ENCODE measurements at regions not wholly inside any gene's neighbourhood (a gene's known extent, or its start where the extent isn't known, plus 50 kb on each side); places are given as distances from the start of the nearest gene placed in this dataset.

GRCh38 chr3:153901991-153902390 lies 219.2 kb upstream of the ARHGEF26 start:
- no peak for DNase-seq (ENCODE audit: low read depth)
- TF ChIP-seq CTCF (IDR thresholded peaks at IDR 0.05; ENCODE audit: insufficient read depth, low read depth, low read length): no peak
- H3K4me3 ChIP-seq (ENCODE audit: low read depth, low read length): no peak overlapping the region

DNA sequence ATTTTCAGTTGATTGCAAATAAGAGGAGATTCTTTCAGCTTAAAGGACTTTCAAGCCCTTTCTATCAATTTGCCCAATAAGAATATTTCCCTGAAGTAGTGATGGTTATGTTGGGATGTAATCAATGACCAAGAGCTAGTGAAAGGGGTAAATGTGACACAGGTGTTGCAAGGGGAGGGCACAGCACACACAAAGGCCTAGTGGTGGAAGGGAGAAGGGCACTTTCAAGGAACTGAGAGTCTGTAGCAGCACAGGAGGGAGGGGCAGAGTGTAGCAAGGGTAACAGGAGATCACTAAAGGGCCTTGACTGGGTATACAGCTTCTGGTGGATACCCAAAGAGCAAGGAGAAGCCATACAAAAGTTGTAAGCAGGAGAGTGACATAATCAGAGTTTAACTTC lies 217.8 kb upstream of the ARHGEF26 start:
- TF ChIP-seq CTCF (IDR thresholded peaks at IDR 0.05; ENCODE audit: insufficient read depth, low read depth, low read length): no peak

DNA sequence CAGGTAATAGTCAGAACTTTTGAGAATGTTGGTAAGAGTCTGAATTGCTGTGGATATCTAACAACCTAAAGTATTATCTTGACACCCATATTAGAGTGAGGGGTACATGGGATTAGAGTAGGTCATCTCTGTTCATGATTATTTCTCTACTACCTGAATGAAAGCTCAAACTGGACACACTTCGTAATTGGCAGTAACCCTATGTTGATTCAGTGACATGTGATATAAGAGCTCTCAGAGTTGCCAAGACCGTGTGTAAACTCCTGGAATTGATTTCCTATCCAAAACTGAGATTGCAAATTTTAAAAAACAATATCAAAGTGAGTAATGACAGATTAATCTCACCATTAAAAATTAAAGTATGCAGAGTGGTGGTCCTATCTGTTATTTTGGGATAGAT lies 214.8 kb upstream of the ARHGEF26 start:
- no peak overlapping the region for H3K4me3 ChIP-seq (ENCODE audit: low read depth, low read length)
- TF ChIP-seq CTCF (IDR thresholded peaks at IDR 0.05; ENCODE audit: insufficient read depth, low read depth, low read length): no peak
- no peak for DNase-seq (ENCODE audit: low read depth)

More for the DNA sequence above, 217.8 kb upstream of the ARHGEF26 start:
- H3K4me3 ChIP-seq (ENCODE audit: low read depth, low read length): no peak overlapping the region
- no peak for DNase-seq (ENCODE audit: low read depth)

DNA sequence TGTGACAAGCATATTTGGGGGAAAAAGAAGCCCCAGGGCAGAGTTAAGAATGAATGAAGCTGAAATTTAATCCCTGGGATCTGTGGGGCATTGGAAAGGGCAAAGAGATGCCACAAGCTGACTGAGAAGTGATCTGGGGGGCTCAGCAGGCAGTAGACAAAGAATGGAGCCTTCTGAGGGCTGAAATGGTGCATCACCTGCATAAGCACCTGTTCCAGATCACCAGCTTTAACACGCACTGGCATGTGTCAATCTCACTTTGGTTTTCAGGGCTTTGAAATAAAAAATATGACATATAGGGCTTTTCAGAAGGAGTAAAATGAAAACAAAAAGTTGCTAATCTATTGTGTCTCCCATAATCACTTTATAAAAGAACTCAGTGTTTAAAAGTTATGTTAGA lies 210.8 kb upstream of the ARHGEF26 start:
- no peak overlapping the region for H3K4me3 ChIP-seq (ENCODE audit: low read depth, low read length)
- DNase-seq (ENCODE audit: low read depth): no peak
- TF ChIP-seq CTCF (IDR thresholded peaks at IDR 0.05; ENCODE audit: insufficient read depth, low read depth, low read length): no peak

DNA sequence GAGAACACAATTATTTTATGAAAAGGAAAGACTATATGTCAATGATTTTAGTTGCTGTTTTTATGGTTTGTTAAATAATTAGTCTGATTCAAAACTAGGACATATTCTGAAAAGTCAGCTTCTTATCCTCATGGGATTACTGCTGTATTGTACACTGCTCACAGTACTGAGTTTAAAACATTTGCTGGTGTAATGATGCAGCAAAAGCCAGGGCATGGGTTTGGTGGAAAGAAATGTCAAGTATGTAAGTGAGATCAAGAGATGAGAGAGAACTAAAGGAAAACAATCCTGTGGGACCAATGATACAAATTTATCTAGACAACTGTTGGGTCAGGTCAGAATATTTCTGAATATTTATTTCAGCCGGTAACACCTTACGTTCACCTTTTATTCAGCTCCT lies 210.1 kb upstream of the ARHGEF26 start:
- no peak for DNase-seq (ENCODE audit: low read depth)

GRCh38 chr3:153919773-153920172 lies 201.4 kb upstream of the ARHGEF26 start:
- no peak for TF ChIP-seq CTCF (IDR thresholded peaks at IDR 0.05; ENCODE audit: insufficient read depth, low read depth, low read length)
- DNase-seq (ENCODE audit: low read depth): no peak
- H3K4me3 ChIP-seq (ENCODE audit: low read depth, low read length): no peak overlapping the region

More for the DNA sequence above, 210.1 kb upstream of the ARHGEF26 start:
- H3K4me3 ChIP-seq (ENCODE audit: low read depth, low read length): no peak overlapping the region
- TF ChIP-seq CTCF (IDR thresholded peaks at IDR 0.05; ENCODE audit: insufficient read depth, low read depth, low read length): no peak

GRCh38 chr3:153921826-153922225 lies 199.4 kb upstream of the ARHGEF26 start:
- DNase-seq (ENCODE audit: low read depth): no peak
- TF ChIP-seq CTCF (IDR thresholded peaks at IDR 0.05; ENCODE audit: insufficient read depth, low read depth, low read length): no peak
- H3K4me3 ChIP-seq (ENCODE audit: low read depth, low read length): no peak overlapping the region

Data from fibroblast of villous mesenchyme (primary cell).